NT2/D1 (cell line): ENCODE measurements at regions not wholly inside any gene's neighbourhood (a gene's known extent, or its start where the extent isn't known, plus 50 kb on each side); places are given as distances from the start of the nearest gene placed in this dataset.

Experiments used
- SUZ12 ChIP-seq: IDR thresholded peaks from 2 replicates; pipeline ENCODE4 v1.6.1; 2011; ENCODE audit not compliant: insufficient read length, insufficient read depth; ENCODE audit errors: extremely low read depth
- YY1 ChIP-seq: IDR thresholded peaks from 2 replicates; pipeline ENCODE4 v1.6.1; 2011; ENCODE audit not compliant: insufficient read length, insufficient read depth
- ZNF274 ChIP-seq: IDR thresholded peaks from 2 replicates; pipeline ENCODE4 v1.6.1; 2011; ENCODE audit warnings: mild to moderate bottlenecking, low read depth, low read length

GRCh38 chr13:57507752-57508463 is 123.6 kb upstream of the PCDH17 start:
- TF ChIP-seq ZNF274 (no peak), YY1 (no peak), SUZ12 (no peak)
